ENCODE measurements at regions not wholly inside any gene's neighbourhood (a gene's known extent, or its start where the extent isn't known, plus 50 kb on each side); places are given as distances from the start of the nearest gene placed in this dataset.

DNA sequence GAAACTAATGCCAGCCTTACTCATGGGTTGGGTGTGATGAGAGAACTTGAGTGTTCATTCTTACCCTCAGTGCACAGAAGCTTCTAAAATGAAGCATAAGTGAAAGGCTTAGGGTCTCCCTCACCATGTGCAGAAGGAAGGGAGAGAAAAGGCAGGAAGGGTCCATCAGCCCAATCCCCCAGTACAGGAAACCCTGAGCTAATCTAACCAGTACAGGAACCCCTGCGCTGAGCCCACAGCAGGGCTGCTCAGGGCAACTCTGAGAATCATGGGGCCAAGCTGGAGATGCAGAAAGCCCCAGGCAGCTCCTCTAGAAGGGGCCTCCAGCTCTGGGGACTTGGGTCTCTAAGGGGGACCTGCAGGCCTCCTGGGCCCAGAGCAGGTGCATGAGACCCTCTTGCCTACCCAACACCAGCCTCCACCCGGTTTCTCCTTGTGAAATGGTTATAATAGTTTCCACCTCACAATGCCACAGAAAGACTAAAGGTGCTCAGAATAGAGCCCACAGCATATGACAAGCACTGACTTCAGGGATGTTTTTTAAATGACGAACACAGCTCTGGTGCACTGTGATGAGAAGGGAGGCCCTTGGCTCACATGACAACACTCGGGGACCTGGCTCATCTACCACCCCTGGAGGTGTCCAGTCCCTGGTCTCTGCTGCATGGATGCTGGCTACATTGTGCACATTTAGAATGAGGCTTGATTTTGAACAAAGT lies 190.1 kb downstream of the ACTL7B start:
- no peak for TF ChIP-seq POLR2A (IDR thresholded peaks at IDR 0.05; ENCODE audit: borderline replicate concordance, extremely low read depth, insufficient read depth, insufficient read length)
- TF ChIP-seq, protein P1, sequence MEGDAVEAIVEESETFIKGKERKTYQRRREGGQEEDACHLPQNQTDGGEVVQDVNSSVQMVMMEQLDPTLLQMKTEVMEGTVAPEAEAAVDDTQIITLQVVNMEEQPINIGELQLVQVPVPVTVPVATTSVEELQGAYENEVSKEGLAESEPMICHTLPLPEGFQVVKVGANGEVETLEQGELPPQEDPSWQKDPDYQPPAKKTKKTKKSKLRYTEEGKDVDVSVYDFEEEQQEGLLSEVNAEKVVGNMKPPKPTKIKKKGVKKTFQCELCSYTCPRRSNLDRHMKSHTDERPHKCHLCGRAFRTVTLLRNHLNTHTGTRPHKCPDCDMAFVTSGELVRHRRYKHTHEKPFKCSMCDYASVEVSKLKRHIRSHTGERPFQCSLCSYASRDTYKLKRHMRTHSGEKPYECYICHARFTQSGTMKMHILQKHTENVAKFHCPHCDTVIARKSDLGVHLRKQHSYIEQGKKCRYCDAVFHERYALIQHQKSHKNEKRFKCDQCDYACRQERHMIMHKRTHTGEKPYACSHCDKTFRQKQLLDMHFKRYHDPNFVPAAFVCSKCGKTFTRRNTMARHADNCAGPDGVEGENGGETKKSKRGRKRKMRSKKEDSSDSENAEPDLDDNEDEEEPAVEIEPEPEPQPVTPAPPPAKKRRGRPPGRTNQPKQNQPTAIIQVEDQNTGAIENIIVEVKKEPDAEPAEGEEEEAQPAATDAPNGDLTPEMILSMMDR (IDR thresholded peaks at IDR 0.05 in 2 of 3, conservative IDR thresholded peaks at IDR 0.05 in 1 of 3; ENCODE audit: borderline replicate concordance in 1 of 3, insufficient read depth in 1 of 3, low read depth in 2 of 3, low read length in 2 of 3), result no peak
- no peak for TF ChIP-seq EZH2 (IDR thresholded peaks at IDR 0.05)
- no peak for TF ChIP-seq FOSL1 (IDR thresholded peaks at IDR 0.05; ENCODE audit: low read depth)
- TF ChIP-seq ZFX (IDR thresholded peaks at IDR 0.05), result no peak
- no peak for TF ChIP-seq SIN3A (IDR thresholded peaks at IDR 0.05; ENCODE audit: low read depth)

All from HCT116 (cell line).